Left ventricle myocardium inferior (tissue), 1 donor: ENCODE measurements at regions not wholly inside any gene's neighbourhood (a gene's known extent, or its start where the extent isn't known, plus 50 kb on each side); places are given as distances from the start of the nearest gene placed in this dataset.

Source experiments
- DNase-seq: peaks from one replicate; pipeline ENCODE4 v3.0.0-alpha.2; 2020
- H3K27ac ChIP-seq: fragments of 200-600 bp; replicated peaks from 2 replicates; pipeline ENCODE4 v1.8.0; 2021
- H3K27me3 ChIP-seq: fragments of 200-600 bp; 2 replicates; pipeline ENCODE4 v1.8.0; 2021; ENCODE audit warnings: low read depth
- H3K36me3 ChIP-seq: fragments of 200-600 bp; 2 replicates; pipeline ENCODE4 v1.8.0; 2021
- H3K4me1 ChIP-seq: fragments of 200-600 bp; 2 replicates; pipeline ENCODE4 v1.8.0; 2021
- H3K4me3 ChIP-seq: fragments of 200-600 bp; 2 replicates; pipeline ENCODE4 v1.8.0; 2021; ENCODE audit warnings: mild to moderate bottlenecking, moderate library complexity
- H3K9me3 ChIP-seq: fragments of 200-600 bp; replicated peaks from 2 replicates; pipeline ENCODE4 v1.8.0; 2021
- intact Hi-C: fragments of 100-400 bp; cut with micrococcal nuclease; formaldehyde crosslinking; loops from one replicate; pipeline ENCODE4 v1.11.0; 2022
- TF ChIP-seq, protein P1 (sequence below): fragments of 200-600 bp; IDR thresholded peaks from 2 replicates; pipeline ENCODE4 v1.8.0; 2021; ENCODE audit warnings: antibody characterized with exemption, mild to moderate bottlenecking, borderline replicate concordance
- donor health status: DM: no; HTN: yes; CAD: no; lungs with severe emphysema.

DNA sequence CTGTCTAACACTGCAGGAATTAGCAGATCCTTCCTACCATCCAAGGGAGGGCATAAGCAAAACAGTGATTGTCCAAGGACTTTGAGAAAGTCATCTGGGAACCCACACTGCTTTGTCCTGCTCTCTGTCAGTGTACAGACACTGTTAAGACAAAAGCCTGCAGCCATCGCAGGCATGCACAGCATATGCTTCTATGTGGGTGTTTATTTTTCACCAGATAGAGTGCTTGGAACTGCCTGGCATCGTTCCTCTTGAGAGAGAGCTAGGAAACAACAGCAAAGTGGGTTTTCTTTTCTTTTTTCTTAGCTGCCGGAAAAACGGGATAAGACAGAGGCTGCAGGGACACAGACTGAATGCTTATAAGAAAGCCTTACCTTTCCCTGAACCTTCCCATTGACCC is 212.3 kb downstream of the ICE1 start:
- no peaks in the 10 kb centered on the region for H3K27me3 ChIP-seq
- H3K4me3 ChIP-seq, result no peak overlapping the region
- peaks cover 20% of the 10 kb centered on the region for H3K4me1 ChIP-seq
- intact Hi-C loops, result no loop called here
- TF ChIP-seq, protein P1, sequence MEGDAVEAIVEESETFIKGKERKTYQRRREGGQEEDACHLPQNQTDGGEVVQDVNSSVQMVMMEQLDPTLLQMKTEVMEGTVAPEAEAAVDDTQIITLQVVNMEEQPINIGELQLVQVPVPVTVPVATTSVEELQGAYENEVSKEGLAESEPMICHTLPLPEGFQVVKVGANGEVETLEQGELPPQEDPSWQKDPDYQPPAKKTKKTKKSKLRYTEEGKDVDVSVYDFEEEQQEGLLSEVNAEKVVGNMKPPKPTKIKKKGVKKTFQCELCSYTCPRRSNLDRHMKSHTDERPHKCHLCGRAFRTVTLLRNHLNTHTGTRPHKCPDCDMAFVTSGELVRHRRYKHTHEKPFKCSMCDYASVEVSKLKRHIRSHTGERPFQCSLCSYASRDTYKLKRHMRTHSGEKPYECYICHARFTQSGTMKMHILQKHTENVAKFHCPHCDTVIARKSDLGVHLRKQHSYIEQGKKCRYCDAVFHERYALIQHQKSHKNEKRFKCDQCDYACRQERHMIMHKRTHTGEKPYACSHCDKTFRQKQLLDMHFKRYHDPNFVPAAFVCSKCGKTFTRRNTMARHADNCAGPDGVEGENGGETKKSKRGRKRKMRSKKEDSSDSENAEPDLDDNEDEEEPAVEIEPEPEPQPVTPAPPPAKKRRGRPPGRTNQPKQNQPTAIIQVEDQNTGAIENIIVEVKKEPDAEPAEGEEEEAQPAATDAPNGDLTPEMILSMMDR, result no peak
- H3K36me3 ChIP-seq, result no peaks in the 10 kb centered on the region
- no peak overlapping the region for H3K27ac ChIP-seq
- H3K9me3 ChIP-seq, result peaks cover 5% of the 10 kb centered on the region
- no peak for DNase-seq

DNA sequence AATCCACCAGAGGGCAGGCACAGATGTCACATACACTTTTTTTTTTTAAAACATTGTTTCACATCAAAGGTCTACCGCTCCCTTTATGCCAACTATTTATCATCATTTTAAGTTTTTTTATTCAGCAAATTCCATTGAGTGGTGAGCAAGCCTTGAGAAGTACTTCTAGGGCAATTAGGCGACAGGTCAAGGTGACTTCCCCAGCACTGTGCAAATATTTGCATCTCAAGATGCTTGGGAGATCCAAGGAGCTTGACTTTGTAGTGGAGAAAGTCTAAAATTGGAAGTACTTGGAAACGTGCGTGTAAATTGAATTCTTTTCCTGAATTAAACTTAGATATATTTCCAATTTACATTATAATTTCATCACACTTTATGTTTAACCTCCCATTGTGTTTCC is 211.1 kb downstream of the ICE1 start:
- intact Hi-C loops, result no loop called here
- no peaks in the 10 kb centered on the region for H3K27me3 ChIP-seq
- no peak overlapping the region for H3K4me3 ChIP-seq
- no peaks in the 10 kb centered on the region for H3K36me3 ChIP-seq
- no peak for DNase-seq
- H3K9me3 ChIP-seq, result peaks cover 5% of the 10 kb centered on the region
- peaks cover 15% of the 10 kb centered on the region for H3K4me1 ChIP-seq
- no peak overlapping the region for H3K27ac ChIP-seq
- TF ChIP-seq, protein P1, result no peak

DNA sequence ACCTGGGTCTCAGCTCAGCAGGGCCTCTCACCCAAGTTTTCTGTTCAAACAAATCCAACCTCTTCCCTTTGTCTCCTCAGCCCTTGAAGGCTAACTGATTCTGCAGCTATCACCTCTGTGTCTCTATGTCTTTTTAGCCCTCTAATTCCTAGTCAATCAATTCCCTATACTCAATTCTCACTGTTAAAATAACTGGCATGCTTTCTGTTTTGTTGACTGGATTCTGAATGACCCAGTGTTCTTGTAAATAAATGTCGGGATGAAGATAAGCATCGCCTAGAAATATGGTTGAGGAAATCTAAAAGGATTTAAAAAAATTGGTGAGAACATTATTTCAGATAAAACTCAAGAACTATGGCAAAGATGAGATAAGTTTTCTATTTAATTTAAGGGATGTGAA is 210.2 kb downstream of the ICE1 start:
- TF ChIP-seq, protein P1, result no peak
- intact Hi-C loops, result no loop called here
- no peak for DNase-seq
- no peak overlapping the region for H3K4me3 ChIP-seq
- no peaks in the 10 kb centered on the region for H3K27me3 ChIP-seq
- H3K27ac ChIP-seq, result no peak overlapping the region
- peaks cover 5% of the 10 kb centered on the region for H3K9me3 ChIP-seq
- no peaks in the 10 kb centered on the region for H3K36me3 ChIP-seq
- H3K4me1 ChIP-seq, result peaks cover 6% of the 10 kb centered on the region

DNA sequence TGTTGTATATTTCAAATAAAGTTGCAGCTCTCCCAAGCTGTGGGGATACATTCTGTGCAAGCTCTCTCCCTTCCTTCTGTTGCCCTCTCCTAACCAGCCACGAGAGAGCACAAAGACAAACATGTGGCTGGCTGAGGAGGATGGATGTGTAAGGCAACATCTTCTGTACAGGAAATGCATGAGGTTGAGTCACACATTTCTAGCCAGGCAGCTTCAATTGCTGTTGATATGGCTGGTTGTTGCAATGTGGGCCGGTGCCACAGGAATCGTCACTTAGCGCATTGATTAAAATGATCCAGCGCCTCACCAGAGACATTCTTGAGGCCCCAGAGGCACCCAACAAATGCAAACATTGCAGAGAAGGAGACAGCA is 207.1 kb downstream of the ICE1 start:
- H3K9me3 ChIP-seq, result peaks cover 5% of the 10 kb centered on the region
- intact Hi-C loops, result no loop called here

DNA sequence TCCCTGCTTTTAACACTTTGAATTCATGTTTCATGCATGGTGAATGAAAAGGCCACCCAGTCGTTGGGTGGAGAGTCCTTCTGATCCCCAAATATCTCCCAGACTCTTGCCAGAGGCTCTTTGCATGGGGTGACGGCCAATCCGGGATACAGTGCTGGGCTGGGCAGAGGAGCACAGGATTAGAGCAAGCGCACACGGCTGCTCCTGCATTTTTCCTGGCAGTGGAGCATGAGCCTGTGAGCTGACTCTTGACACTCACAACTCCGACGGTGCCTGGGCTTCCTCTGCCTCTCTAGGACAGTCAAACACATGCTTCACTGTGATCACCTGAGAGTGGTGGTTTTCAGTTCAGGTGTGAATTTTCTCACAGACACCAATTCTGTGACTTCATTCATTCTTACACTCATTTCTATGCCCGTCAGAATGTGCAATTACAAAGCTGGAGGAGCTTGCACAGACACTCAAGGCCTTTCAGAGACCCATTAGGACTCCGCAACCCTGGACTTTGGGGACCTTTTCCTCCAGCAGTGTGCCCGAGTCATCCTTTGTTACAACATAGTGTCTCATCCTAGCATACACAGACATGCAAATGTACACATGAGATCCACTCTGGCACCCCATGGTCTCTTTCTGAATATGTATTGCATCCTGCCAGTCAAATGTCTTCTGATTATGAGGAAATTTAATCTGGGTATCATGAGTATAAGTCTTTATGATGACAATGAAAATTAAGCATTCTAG is 206.6 kb downstream of the ICE1 start:
- intact Hi-C loops, result no loop called here
- Histone ChIP-seq H3K36me3 (no peaks in the 10 kb centered on the region), H3K27ac (no peak overlapping the region), H3K4me3 (no peak overlapping the region), H3K27me3 (no peaks in the 10 kb centered on the region), H3K4me1 (no peaks in the 10 kb centered on the region), H3K9me3 (peaks cover 7% of the 10 kb centered on the region)
- TF ChIP-seq, protein P1, result no peak
- DNase-seq, result no peak

More for the DNA sequence above, 207.1 kb downstream of the ICE1 start:
- no peaks in the 10 kb centered on the region for H3K4me1 ChIP-seq
- DNase-seq, result no peak
- H3K4me3 ChIP-seq, result no peak overlapping the region
- H3K27me3 ChIP-seq, result no peaks in the 10 kb centered on the region
- TF ChIP-seq, protein P1, result no peak
- H3K27ac ChIP-seq, result no peak overlapping the region
- H3K36me3 ChIP-seq, result no peaks in the 10 kb centered on the region
